OCI-LY3 (cell line): ENCODE measurements at regions not wholly inside any gene's neighbourhood (a gene's known extent, or its start where the extent isn't known, plus 50 kb on each side); places are given as distances from the start of the nearest gene placed in this dataset.

Source experiments
- CTCF ChIP-seq: fragments of 200-600, 300-600 bp; sonication (generic); IDR thresholded peaks from 2 replicates; pipeline ENCODE4 v1.5.1; 2014; ENCODE audit warnings: antibody characterized with exemption, low read length, low read depth
- EZH2phosphoT487 ChIP-seq: fragments of 200-600 bp; shearing (Covaris generic); IDR thresholded peaks from 2 replicates; pipeline ENCODE4 v1.6.1; 2018; ENCODE audit warnings: antibody characterized with exemption, mixed run types, low read depth

DNA sequence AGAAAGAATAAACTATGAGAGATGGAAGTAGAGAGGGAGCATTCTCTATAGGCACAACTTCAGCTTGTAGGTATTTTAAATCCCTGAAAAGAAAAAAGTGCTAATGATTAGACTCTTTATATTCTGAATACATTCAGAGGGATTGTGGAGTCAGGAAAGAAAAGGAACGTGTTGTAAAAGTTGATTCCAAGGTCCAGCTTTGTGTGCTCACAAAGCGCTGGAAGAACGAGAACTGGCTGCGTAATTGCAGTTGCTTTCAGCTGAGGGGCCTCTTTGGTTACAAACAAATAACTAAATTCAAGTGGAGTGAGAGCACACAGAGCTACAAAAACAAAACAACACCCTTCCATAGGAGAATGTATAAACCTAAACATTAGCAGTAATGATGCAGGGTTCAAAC lies 1040.4 kb upstream of the WWC1 start:
- TF ChIP-seq CTCF: no peak
- no peak for TF ChIP-seq EZH2phosphoT487
